ENCODE measurements at regions not wholly inside any gene's neighbourhood (a gene's known extent, or its start where the extent isn't known, plus 50 kb on each side); places are given as distances from the start of the nearest gene placed in this dataset.

- Mint-ChIP-seq H3K27ac (no peak overlapping the region), H3K4me1 (ENCODE audit: low read depth) (no peaks in the 10 kb centered on the region), H3K36me3 (ENCODE audit: insufficient read depth in 2 of 2) (peaks cover 0 to 2% of the 10 kb centered on the region in 2 donors), H3K9me3 (peaks cover 6 to 10% of the 10 kb centered on the region in 2 donors), H3K27me3 (ENCODE audit: low read depth) (no peaks in the 10 kb centered on the region), H3K4me3 (no peak overlapping the region)
- no peak for ATAC-seq (replicated peaks in 1 of 2)
- DNase-seq: no peak
Measured at GRCh38 chr10:36577126-36577525, 548.3 kb upstream of the ANKRD30A start.

- ATAC-seq (replicated peaks in 1 of 2) (no peak), DNase-seq (no peak)
- H3K27me3 Mint-ChIP-seq (ENCODE audit: low read depth): no peaks in the 10 kb centered on the region
- H3K4me3 Mint-ChIP-seq: no peak overlapping the region
- H3K4me1 Mint-ChIP-seq (ENCODE audit: low read depth): no peaks in the 10 kb centered on the region
- H3K36me3 Mint-ChIP-seq (ENCODE audit: insufficient read depth in 2 of 2): no peaks in the 10 kb centered on the region
- H3K9me3 Mint-ChIP-seq: peaks cover 3 to 8% of the 10 kb centered on the region in 2 donors
- no peak overlapping the region for H3K27ac Mint-ChIP-seq
Measured at GRCh38 chr10:36574207-36574606, 551.2 kb upstream of the ANKRD30A start.

GRCh38 chr10:36573246-36573645 lies 552.2 kb upstream of the ANKRD30A start:
- Mint-ChIP-seq H3K4me1 (ENCODE audit: low read depth) (no peaks in the 10 kb centered on the region), H3K9me3 (peaks cover 3 to 8% of the 10 kb centered on the region in 2 donors), H3K4me3 (no peak overlapping the region), H3K27ac (no peak overlapping the region), H3K36me3 (ENCODE audit: insufficient read depth in 2 of 2) (no peaks in the 10 kb centered on the region), H3K27me3 (ENCODE audit: low read depth) (no peaks in the 10 kb centered on the region)
- DNase-seq (no peak), ATAC-seq (replicated peaks in 1 of 2) (no peak)

- no peak for DNase-seq
- no peaks in the 10 kb centered on the region for H3K4me1 Mint-ChIP-seq (ENCODE audit: low read depth)
- no peaks in the 10 kb centered on the region for H3K36me3 Mint-ChIP-seq (ENCODE audit: insufficient read depth in 2 of 2)
- no peak overlapping the region for H3K4me3 Mint-ChIP-seq
- no peaks in the 10 kb centered on the region for H3K27me3 Mint-ChIP-seq (ENCODE audit: low read depth)
- no peak for ATAC-seq (replicated peaks in 1 of 2)
- peaks cover 0 to 3% of the 10 kb centered on the region in 2 donors for H3K9me3 Mint-ChIP-seq
- no peak overlapping the region for H3K27ac Mint-ChIP-seq
Measured at GRCh38 chr10:36564433-36564832, 561.0 kb upstream of the ANKRD30A start.

- Mint-ChIP-seq H3K4me3 (no peak overlapping the region), H3K4me1 (ENCODE audit: low read depth) (no peaks in the 10 kb centered on the region), H3K27ac (no peak overlapping the region), H3K27me3 (ENCODE audit: low read depth) (no peaks in the 10 kb centered on the region), H3K36me3 (ENCODE audit: insufficient read depth in 2 of 2) (no peaks in the 10 kb centered on the region), H3K9me3 (no peaks in the 10 kb centered on the region)
- ATAC-seq (replicated peaks in 1 of 2) (no peak), DNase-seq (no peak)
Measured at GRCh38 chr10:36559412-36560400, 565.7 kb upstream of the ANKRD30A start.

- peaks cover 2 to 5% of the 10 kb centered on the region in 2 donors for H3K9me3 Mint-ChIP-seq
- no peaks in the 10 kb centered on the region for H3K27me3 Mint-ChIP-seq (ENCODE audit: low read depth)
- H3K4me1 Mint-ChIP-seq (ENCODE audit: low read depth): no peaks in the 10 kb centered on the region
- ATAC-seq (replicated peaks in 1 of 2): no peak
- H3K27ac Mint-ChIP-seq: no peak overlapping the region
- H3K4me3 Mint-ChIP-seq: no peak overlapping the region
- DNase-seq: no peak
- no peaks in the 10 kb centered on the region for H3K36me3 Mint-ChIP-seq (ENCODE audit: insufficient read depth in 2 of 2)
Measured at GRCh38 chr10:36556468-36556867, 568.9 kb upstream of the ANKRD30A start.

- H3K4me1 Mint-ChIP-seq (ENCODE audit: low read depth): no peaks in the 10 kb centered on the region
- no peak overlapping the region for H3K27ac Mint-ChIP-seq
- ATAC-seq (replicated peaks in 1 of 2) (no peak), DNase-seq (no peak)
- peaks cover 2 to 5% of the 10 kb centered on the region in 2 donors for H3K9me3 Mint-ChIP-seq
- no peak overlapping the region for H3K4me3 Mint-ChIP-seq
- no peaks in the 10 kb centered on the region for H3K36me3 Mint-ChIP-seq (ENCODE audit: insufficient read depth in 2 of 2)
- H3K27me3 Mint-ChIP-seq (ENCODE audit: low read depth): no peaks in the 10 kb centered on the region
Measured at GRCh38 chr10:36555036-36555435, 570.4 kb upstream of the ANKRD30A start.

- no peaks in the 10 kb centered on the region for H3K27me3 Mint-ChIP-seq (ENCODE audit: low read depth)
- DNase-seq (no peak), ATAC-seq (replicated peaks in 1 of 2) (no peak)
- H3K27ac Mint-ChIP-seq: no peak overlapping the region
- peaks cover 3% of the 10 kb centered on the region in 2 donors for H3K36me3 Mint-ChIP-seq (ENCODE audit: insufficient read depth in 2 of 2)
- peaks cover 8 to 13% of the 10 kb centered on the region in 2 donors for H3K9me3 Mint-ChIP-seq
- no peak overlapping the region for H3K4me3 Mint-ChIP-seq
- no peaks in the 10 kb centered on the region for H3K4me1 Mint-ChIP-seq (ENCODE audit: low read depth)
Measured at GRCh38 chr10:36547965-36548364, 577.4 kb upstream of the ANKRD30A start.

- ATAC-seq (replicated peaks in 1 of 2) (no peak), DNase-seq (no peak)
- Mint-ChIP-seq H3K27me3 (ENCODE audit: low read depth) (no peaks in the 10 kb centered on the region), H3K9me3 (peaks cover 5 to 6% of the 10 kb centered on the region in 2 donors), H3K36me3 (ENCODE audit: insufficient read depth in 2 of 2) (no peaks in the 10 kb centered on the region), H3K4me1 (ENCODE audit: low read depth) (no peaks in the 10 kb centered on the region), H3K27ac (no peak overlapping the region), H3K4me3 (no peak overlapping the region)
Measured at GRCh38 chr10:36542493-36542892, 582.9 kb upstream of the ANKRD30A start.

- peaks cover 4 to 5% of the 10 kb centered on the region in 2 donors for H3K9me3 Mint-ChIP-seq
- no peaks in the 10 kb centered on the region for H3K4me1 Mint-ChIP-seq (ENCODE audit: low read depth)
- H3K4me3 Mint-ChIP-seq: no peak overlapping the region
- DNase-seq: no peak
- H3K27ac Mint-ChIP-seq: no peak overlapping the region
- ATAC-seq (replicated peaks in 1 of 2): no peak
- H3K27me3 Mint-ChIP-seq (ENCODE audit: low read depth): no peaks in the 10 kb centered on the region
- no peaks in the 10 kb centered on the region for H3K36me3 Mint-ChIP-seq (ENCODE audit: insufficient read depth in 2 of 2)
Measured at GRCh38 chr10:36540611-36541010, 584.8 kb upstream of the ANKRD30A start.

- DNase-seq: no peak
- no peaks in the 10 kb centered on the region for H3K36me3 Mint-ChIP-seq (ENCODE audit: insufficient read depth in 2 of 2)
- H3K9me3 Mint-ChIP-seq: peaks cover 4 to 5% of the 10 kb centered on the region in 2 donors
- H3K27ac Mint-ChIP-seq: no peak overlapping the region
- no peaks in the 10 kb centered on the region for H3K4me1 Mint-ChIP-seq (ENCODE audit: low read depth)
- ATAC-seq (replicated peaks in 1 of 2): no peak
- no peak overlapping the region for H3K4me3 Mint-ChIP-seq
- H3K27me3 Mint-ChIP-seq (ENCODE audit: low read depth): no peaks in the 10 kb centered on the region
Measured at GRCh38 chr10:36538953-36539586, 586.3 kb upstream of the ANKRD30A start.

- Mint-ChIP-seq H3K27ac (no peak overlapping the region), H3K4me1 (ENCODE audit: low read depth) (no peaks in the 10 kb centered on the region), H3K36me3 (ENCODE audit: insufficient read depth in 2 of 2) (no peaks in the 10 kb centered on the region), H3K27me3 (ENCODE audit: low read depth) (no peaks in the 10 kb centered on the region), H3K4me3 (no peak overlapping the region), H3K9me3 (peaks cover 2 to 3% of the 10 kb centered on the region in 2 donors)
- peak in 1 of 2 donors; percentile 32 for ATAC-seq (replicated peaks in 1 of 2)
- no peak for DNase-seq
Measured at GRCh38 chr10:36534471-36535002, 590.9 kb upstream of the ANKRD30A start.

- no peak for ATAC-seq (replicated peaks in 1 of 2)
Measured at GRCh38 chr10:36533861-36534260, 591.5 kb upstream of the ANKRD30A start.

More at GRCh38 chr10:36533861-36534260, 591.5 kb upstream of the ANKRD30A start:
- no peak overlapping the region for H3K4me3 Mint-ChIP-seq
- H3K36me3 Mint-ChIP-seq (ENCODE audit: insufficient read depth in 2 of 2): no peaks in the 10 kb centered on the region
- H3K4me1 Mint-ChIP-seq (ENCODE audit: low read depth): no peaks in the 10 kb centered on the region
- H3K27me3 Mint-ChIP-seq (ENCODE audit: low read depth): no peaks in the 10 kb centered on the region
- peaks cover 0 to 3% of the 10 kb centered on the region in 2 donors for H3K9me3 Mint-ChIP-seq
- DNase-seq: no peak
- H3K27ac Mint-ChIP-seq: no peak overlapping the region
